AG20443 (cell line): ENCODE measurements at regions not wholly inside any gene's neighbourhood (a gene's known extent, or its start where the extent isn't known, plus 50 kb on each side); places are given as distances from the start of the nearest gene placed in this dataset.
"Not testable (repeated sequence)": the region's sequence is repeated elsewhere in the genome, so short reads cannot be mapped to it uniquely, and the experiment has no call there.

ENCODE experiments used
- DNase-seq: peaks from one replicate; pipeline ENCODE4 v3.0.0; 2012; ENCODE audit warnings: low spot score, mixed read lengths

GRCh38 chr4:184907216-184907615, 81.4 kb upstream of the ACSL1 start:
- DNase-seq = no peak

GRCh38 chr4:184907810-184908209, 82.0 kb upstream of the ACSL1 start:
- DNase-seq = no peak

- DNase-seq = no peak
Observed at GRCh38 chr4:184911310-184911709, 85.5 kb upstream of the ACSL1 start.

GRCh38 chr4:184913356-184914143, 87.8 kb upstream of the ACSL1 start:
- DNase-seq = no peak

GRCh38 chr4:184918799-184919198, 93.0 kb upstream of the ACSL1 start:
- not testable (repeated sequence) for DNase-seq

- no peak for DNase-seq
Observed at GRCh38 chr4:184921456-184921855, 95.7 kb upstream of the ACSL1 start.

- DNase-seq = no peak
Observed at GRCh38 chr4:184922301-184922700, 96.0 kb upstream of the HELT start.

- no peak for DNase-seq
Observed at GRCh38 chr4:184924516-184924915, 93.8 kb upstream of the HELT start.

GRCh38 chr4:184929476-184929875, 88.8 kb upstream of the HELT start:
- no peak for DNase-seq

GRCh38 chr4:184930026-184930425, 88.3 kb upstream of the HELT start:
- DNase-seq = no peak

GRCh38 chr4:184932343-184932742, 85.9 kb upstream of the HELT start:
- DNase-seq = no peak

GRCh38 chr4:184933311-184933710, 85.0 kb upstream of the HELT start:
- no peak for DNase-seq

- DNase-seq = no peak
Observed at GRCh38 chr4:184934184-184934583, 84.1 kb upstream of the HELT start.

- no peak for DNase-seq
Observed at GRCh38 chr4:184934961-184935360, 83.3 kb upstream of the HELT start.

GRCh38 chr4:184936071-184936470, 82.2 kb upstream of the HELT start:
- DNase-seq = no peak

GRCh38 chr4:184937030-184937710, 81.1 kb upstream of the HELT start:
- no peak for DNase-seq

GRCh38 chr4:184937745-184938144, 80.5 kb upstream of the HELT start:
- DNase-seq = no peak

- DNase-seq = no peak
Observed at GRCh38 chr4:184938871-184939270, 79.4 kb upstream of the HELT start.

- no peak for DNase-seq
Observed at GRCh38 chr4:184939978-184940377, 78.3 kb upstream of the HELT start.

- no peak for DNase-seq
Observed at GRCh38 chr4:184940500-184940899, 77.8 kb upstream of the HELT start.

- DNase-seq = no peak
Observed at GRCh38 chr4:184941671-184942418, 76.4 kb upstream of the HELT start.

GRCh38 chr4:184942444-184943425, 75.6 kb upstream of the HELT start:
- DNase-seq = no peak
